Upper lobe of left lung (tissue), 4 donors: ENCODE measurements at regions not wholly inside any gene's neighbourhood (a gene's known extent, or its start where the extent isn't known, plus 50 kb on each side); places are given as distances from the start of the nearest gene placed in this dataset.

ENCODE experiments used
- EP300 ChIP-seq, 4 donors: sonication (generic); formaldehyde crosslinking; IDR thresholded peaks; one replicate each; pipeline ENCODE4 v1.5.1; 2017; ENCODE audit warnings: antibody characterized with exemption in 4 of 4, control low read depth in 2 of 4
- TF ChIP-seq, protein P1 (sequence below), 6 experiments: fragments of 450-650 bp in 4 of 6; fragments of 200-600 bp in 2 of 6; sonication (generic) in 2 of 6; IDR thresholded peaks; one replicate each; pipeline ENCODE4 v1.5.1; 2016 to 2019; ENCODE audit warnings: antibody characterized with exemption in 6 of 6

DNA sequence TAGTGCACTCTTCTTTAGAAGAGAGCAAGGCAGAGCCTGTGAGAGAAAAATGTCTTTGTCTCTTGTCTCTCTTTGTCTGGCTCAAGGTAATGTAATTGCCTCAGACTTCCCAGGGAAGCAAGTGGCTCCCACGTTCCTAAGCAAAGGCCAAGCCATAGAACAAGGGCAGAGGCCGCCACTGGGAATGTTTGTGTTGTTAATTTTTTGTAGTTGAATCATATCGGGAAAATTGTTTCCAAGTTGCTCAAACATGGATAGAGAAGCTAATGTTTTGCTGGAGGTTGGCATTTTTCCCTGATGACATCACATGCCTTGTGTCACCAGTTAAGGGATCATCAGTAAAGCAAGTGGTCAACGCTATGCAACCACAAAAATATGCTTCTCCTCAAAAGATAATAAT, 211.5 kb upstream of the FOXA2 start:
- TF ChIP-seq, protein P1, sequence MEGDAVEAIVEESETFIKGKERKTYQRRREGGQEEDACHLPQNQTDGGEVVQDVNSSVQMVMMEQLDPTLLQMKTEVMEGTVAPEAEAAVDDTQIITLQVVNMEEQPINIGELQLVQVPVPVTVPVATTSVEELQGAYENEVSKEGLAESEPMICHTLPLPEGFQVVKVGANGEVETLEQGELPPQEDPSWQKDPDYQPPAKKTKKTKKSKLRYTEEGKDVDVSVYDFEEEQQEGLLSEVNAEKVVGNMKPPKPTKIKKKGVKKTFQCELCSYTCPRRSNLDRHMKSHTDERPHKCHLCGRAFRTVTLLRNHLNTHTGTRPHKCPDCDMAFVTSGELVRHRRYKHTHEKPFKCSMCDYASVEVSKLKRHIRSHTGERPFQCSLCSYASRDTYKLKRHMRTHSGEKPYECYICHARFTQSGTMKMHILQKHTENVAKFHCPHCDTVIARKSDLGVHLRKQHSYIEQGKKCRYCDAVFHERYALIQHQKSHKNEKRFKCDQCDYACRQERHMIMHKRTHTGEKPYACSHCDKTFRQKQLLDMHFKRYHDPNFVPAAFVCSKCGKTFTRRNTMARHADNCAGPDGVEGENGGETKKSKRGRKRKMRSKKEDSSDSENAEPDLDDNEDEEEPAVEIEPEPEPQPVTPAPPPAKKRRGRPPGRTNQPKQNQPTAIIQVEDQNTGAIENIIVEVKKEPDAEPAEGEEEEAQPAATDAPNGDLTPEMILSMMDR (IDR thresholded peaks at IDR 0.05), result no peak
- no peak for TF ChIP-seq EP300 (IDR thresholded peaks at IDR 0.05)
